ENCODE measurements at regions not wholly inside any gene's neighbourhood (a gene's known extent, or its start where the extent isn't known, plus 50 kb on each side); places are given as distances from the start of the nearest gene placed in this dataset.

- TF ChIP-seq CTCF (IDR thresholded peaks at IDR 0.05) (no peak), POLR2A (IDR thresholded peaks at IDR 0.05) (no peak)
Observed at GRCh38 chr7:96831446-96831845, 121.8 kb upstream of the SEM1 start.
